KMS-11 (cell line): ENCODE measurements at regions not wholly inside any gene's neighbourhood (a gene's known extent, or its start where the extent isn't known, plus 50 kb on each side); places are given as distances from the start of the nearest gene placed in this dataset.
"Not testable (repeated sequence)": the region's sequence is repeated elsewhere in the genome, so short reads cannot be mapped to it uniquely, and the experiment has no call there.

Source experiments
- H2AFZ ChIP-seq: fragments of 200-600 bp; sonication (generic); 2 replicates; pipeline ENCODE4 v1.6.1; 2016; ENCODE audit warnings: antibody characterized with exemption, mixed run types, low read depth
- H3K27ac ChIP-seq: fragments of 200-600 bp; sonication (generic); 2 replicates; pipeline ENCODE4 v1.6.1; 2016; ENCODE audit warnings: mild to moderate bottlenecking, mixed run types
- H3K27me3 ChIP-seq: fragments of 200-600 bp; sonication (generic); 2 replicates; pipeline ENCODE4 v1.6.1; 2017; ENCODE audit warnings: mild to moderate bottlenecking, low read depth, mixed run types, moderate library complexity; ENCODE audit not compliant: insufficient read depth
- H3K36me3 ChIP-seq: fragments of 200-600 bp; sonication (generic); 2 replicates; pipeline ENCODE4 v1.6.1; 2017; ENCODE audit warnings: mild to moderate bottlenecking, mixed run types; ENCODE audit not compliant: insufficient read depth
- H3K4me1 ChIP-seq: fragments of 200-600 bp; sonication (generic); 2 replicates; pipeline ENCODE4 v1.6.1; 2016; ENCODE audit warnings: mild to moderate bottlenecking, low read depth, mixed run types; ENCODE audit not compliant: poor library complexity, severe bottlenecking
- H3K4me2 ChIP-seq: fragments of 200-600 bp; sonication (generic); 2 replicates; pipeline ENCODE4 v1.7.0; 2016; ENCODE audit warnings: mild to moderate bottlenecking, mixed run types
- H3K4me3 ChIP-seq: fragments of 200-600 bp; sonication (generic); IDR thresholded peaks from 2 replicates; pipeline ENCODE4 v1.6.1; 2017; ENCODE audit warnings: low read depth, low read length, mixed read lengths; ENCODE audit not compliant: insufficient read depth
- H3K79me2 ChIP-seq: fragments of 200-600 bp; sonication (generic); 2 replicates; pipeline ENCODE4 v1.6.1; 2016; ENCODE audit warnings: low read depth, mixed run types; ENCODE audit not compliant: insufficient read depth
- H3K9ac ChIP-seq: fragments of 200-600 bp; sonication (generic); 2 replicates; pipeline ENCODE4 v1.6.1; 2016; ENCODE audit warnings: mild to moderate bottlenecking, mixed run types
- H4K20me1 ChIP-seq: fragments of 200-600 bp; sonication (generic); 2 replicates; pipeline ENCODE4 v1.6.1; 2016; ENCODE audit warnings: mild to moderate bottlenecking, mixed run types; ENCODE audit not compliant: insufficient read depth
- TF ChIP-seq, protein P1 (sequence below): fragments of 200-600 bp; sonication (generic); conservative IDR thresholded peaks from 2 replicates; pipeline ENCODE4 v1.6.1; 2017; ENCODE audit warnings: low read depth, mild to moderate bottlenecking, antibody characterized with exemption, low read length, moderate library complexity, mixed read lengths

DNA sequence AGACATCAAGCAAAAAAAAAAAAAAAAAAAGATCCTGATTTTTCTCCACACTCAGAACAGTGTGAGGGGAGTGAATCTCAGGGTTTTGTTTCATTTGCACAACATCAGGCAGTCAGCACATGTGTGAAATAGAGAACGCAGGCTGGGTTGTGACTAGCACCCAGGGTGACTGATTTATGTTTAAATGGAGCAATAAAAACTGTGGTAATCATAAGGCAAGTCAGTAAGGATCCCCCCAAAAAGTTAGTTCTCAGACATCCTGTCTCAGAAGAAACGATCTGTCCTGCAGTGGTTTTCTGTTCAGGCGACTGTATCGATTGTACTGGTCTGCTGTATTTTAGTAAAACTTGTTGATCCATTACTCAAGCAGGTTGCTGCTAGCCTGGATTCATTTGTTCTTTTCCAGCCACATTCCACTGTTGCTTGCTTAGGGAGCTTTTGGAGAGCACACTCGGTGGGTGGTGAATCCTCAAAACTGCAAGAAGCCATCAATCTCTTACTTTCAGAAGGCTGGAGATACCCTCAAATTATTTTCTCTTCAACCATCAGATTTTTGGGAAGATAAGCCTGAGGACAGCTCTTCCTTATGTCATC is 107.1 kb downstream of the DACT1 start:
- Histone ChIP-seq H3K27ac (no peak overlapping the region), H3K4me1 (peaks cover 12% of the 10 kb centered on the region), H3K4me3 (no peak overlapping the region), H3K4me2 (no peak overlapping the region), H3K9ac (no peak overlapping the region), H2AFZ (no peak overlapping the region), H4K20me1 (no peaks in the 10 kb centered on the region), H3K27me3 (no peaks in the 10 kb centered on the region), H3K36me3 (no peaks in the 10 kb centered on the region), H3K79me2 (no peaks in the 10 kb centered on the region)
- TF ChIP-seq, protein P1, sequence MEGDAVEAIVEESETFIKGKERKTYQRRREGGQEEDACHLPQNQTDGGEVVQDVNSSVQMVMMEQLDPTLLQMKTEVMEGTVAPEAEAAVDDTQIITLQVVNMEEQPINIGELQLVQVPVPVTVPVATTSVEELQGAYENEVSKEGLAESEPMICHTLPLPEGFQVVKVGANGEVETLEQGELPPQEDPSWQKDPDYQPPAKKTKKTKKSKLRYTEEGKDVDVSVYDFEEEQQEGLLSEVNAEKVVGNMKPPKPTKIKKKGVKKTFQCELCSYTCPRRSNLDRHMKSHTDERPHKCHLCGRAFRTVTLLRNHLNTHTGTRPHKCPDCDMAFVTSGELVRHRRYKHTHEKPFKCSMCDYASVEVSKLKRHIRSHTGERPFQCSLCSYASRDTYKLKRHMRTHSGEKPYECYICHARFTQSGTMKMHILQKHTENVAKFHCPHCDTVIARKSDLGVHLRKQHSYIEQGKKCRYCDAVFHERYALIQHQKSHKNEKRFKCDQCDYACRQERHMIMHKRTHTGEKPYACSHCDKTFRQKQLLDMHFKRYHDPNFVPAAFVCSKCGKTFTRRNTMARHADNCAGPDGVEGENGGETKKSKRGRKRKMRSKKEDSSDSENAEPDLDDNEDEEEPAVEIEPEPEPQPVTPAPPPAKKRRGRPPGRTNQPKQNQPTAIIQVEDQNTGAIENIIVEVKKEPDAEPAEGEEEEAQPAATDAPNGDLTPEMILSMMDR, result no peak

DNA sequence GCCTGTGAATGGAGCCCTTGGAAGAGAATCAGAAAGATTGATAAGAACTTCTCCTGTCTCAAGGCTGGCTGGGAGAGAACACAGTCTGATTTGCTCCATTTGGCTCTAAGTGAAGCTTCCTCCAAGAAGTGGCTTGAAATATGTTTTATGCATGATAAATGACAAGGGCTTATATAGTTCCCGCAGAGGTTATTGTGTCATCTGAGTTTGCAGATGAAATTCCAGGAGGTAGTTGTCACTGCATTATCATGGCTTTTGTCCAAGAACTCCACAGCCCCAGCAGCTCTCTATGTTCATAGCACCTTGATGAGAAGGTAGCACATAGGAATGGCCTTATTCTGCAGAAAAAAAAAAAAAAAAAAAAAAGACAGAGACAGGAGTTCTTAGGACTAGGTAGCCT is 108.5 kb downstream of the DACT1 start:
- Histone ChIP-seq H3K36me3 (no peaks in the 10 kb centered on the region), H3K9ac (no peak overlapping the region), H3K4me3 (no peak overlapping the region), H3K4me2 (no peak overlapping the region), H3K27me3 (no peaks in the 10 kb centered on the region), H3K79me2 (no peaks in the 10 kb centered on the region), H2AFZ (no peak overlapping the region), H3K27ac (no peak overlapping the region), H3K4me1 (peaks cover 15% of the 10 kb centered on the region), H4K20me1 (no peaks in the 10 kb centered on the region)
- TF ChIP-seq, protein P1, result no peak

DNA sequence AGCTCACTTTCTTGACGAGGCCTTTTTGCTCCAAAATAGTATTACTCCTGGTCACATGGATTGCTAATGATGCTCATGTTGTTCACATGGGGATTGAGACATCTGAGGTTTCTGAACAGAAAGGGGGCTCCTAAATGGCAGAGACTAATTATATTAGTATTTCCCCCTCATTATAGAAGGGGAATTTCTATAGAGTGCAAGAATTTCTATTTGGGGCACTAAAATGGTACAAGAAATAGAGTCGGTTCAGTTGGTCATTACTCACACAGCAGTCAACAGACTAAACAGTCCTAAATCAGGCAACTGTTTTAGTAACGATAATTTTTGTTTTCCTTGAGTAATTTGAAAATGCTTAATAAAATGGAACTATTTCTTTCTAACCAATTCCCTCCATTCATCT is 108.9 kb downstream of the DACT1 start:
- H3K27me3 ChIP-seq, result no peaks in the 10 kb centered on the region
- H3K27ac ChIP-seq, result no peak overlapping the region
- no peak overlapping the region for H3K4me3 ChIP-seq
- no peak overlapping the region for H3K9ac ChIP-seq
- TF ChIP-seq, protein P1, result no peak
- no peak overlapping the region for H2AFZ ChIP-seq
- H3K4me2 ChIP-seq, result no peak overlapping the region
- H3K36me3 ChIP-seq, result no peaks in the 10 kb centered on the region
- H3K79me2 ChIP-seq, result no peaks in the 10 kb centered on the region
- H3K4me1 ChIP-seq, result peaks cover 15% of the 10 kb centered on the region
- no peaks in the 10 kb centered on the region for H4K20me1 ChIP-seq

DNA sequence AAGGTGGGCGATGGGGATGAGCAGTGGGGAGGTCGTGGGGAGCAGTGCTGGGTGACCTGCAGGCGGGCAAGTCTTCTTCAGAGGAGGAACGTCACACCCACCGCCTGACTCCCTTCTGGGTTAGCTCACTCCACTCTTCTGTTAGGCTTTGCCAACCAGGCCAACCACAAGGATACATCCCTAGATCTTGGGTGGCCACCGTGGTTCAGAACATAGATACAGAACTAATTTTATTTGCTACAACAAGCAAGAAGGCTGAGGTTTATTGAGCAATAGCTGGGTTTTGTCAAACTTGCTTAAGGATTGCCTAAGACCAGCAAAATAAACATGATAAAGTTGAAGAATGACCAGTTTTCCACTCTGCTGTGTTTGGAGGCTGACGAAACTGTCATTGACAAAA is 109.4 kb downstream of the DACT1 start:
- Histone ChIP-seq H3K27ac (no peak overlapping the region), H3K4me2 (no peak overlapping the region), H3K36me3 (no peaks in the 10 kb centered on the region), H4K20me1 (no peaks in the 10 kb centered on the region), H2AFZ (no peak overlapping the region), H3K4me1 (peaks cover 15% of the 10 kb centered on the region), H3K9ac (no peak overlapping the region), H3K4me3 (no peak overlapping the region), H3K27me3 (no peaks in the 10 kb centered on the region), H3K79me2 (no peaks in the 10 kb centered on the region)
- TF ChIP-seq, protein P1, result no peak

DNA sequence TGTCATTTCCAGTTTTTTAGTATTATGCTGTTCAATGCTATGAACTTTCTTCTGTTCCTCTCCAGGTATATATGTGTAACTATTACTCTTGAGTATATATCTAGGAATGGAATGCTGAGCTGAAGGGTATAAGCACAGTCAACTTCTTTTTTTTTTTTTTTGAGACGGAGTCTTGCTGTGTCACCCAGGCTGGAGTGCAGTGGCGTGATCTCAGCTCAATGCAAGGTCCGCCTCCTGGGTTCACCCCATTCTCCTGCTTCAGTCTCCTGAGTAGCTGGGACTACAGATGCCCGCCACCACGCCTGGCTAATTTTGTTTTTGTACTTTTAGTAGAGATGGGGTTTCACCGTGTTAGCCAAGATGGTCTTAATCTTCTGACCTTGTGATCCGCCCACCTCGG is 110.5 kb downstream of the DACT1 start:
- H3K4me1 ChIP-seq, result peaks cover 15% of the 10 kb centered on the region
- not testable (repeated sequence) for H3K4me2 ChIP-seq, H3K27me3 ChIP-seq, H3K36me3 ChIP-seq, H4K20me1 ChIP-seq, H3K4me3 ChIP-seq, H3K27ac ChIP-seq, H2AFZ ChIP-seq, H3K9ac ChIP-seq, H3K79me2 ChIP-seq
